Left lung (tissue), 4 donors: ENCODE measurements at regions not wholly inside any gene's neighbourhood (a gene's known extent, or its start where the extent isn't known, plus 50 kb on each side); places are given as distances from the start of the nearest gene placed in this dataset.
A peak's percentile ranks its signal among the peaks of the same experiment; 100 is the strongest.
"Not testable (repeated sequence)": the region's sequence is repeated elsewhere in the genome, so short reads cannot be mapped to it uniquely, and the experiment has no call there.

ENCODE experiments used
- ATAC-seq: fragments of 200-7000 bp; cut with Tn5 transposase; one replicate; pipeline ENCODE4 v1.9.1; 2020; ENCODE audit warnings: moderate library complexity
- DNase-seq, 4 donors: peaks; one replicate each; pipeline ENCODE4 v3.0.0-alpha.2; 2013 to 2020
- H3K27ac ChIP-seq, 2 donors: fragments of 200-600 bp; sonication (generic) in 1 of 2; one replicate each; pipeline versions ENCODE4 v1.5.0 to v1.8.0; 2020 to 2021
- H3K27me3 ChIP-seq, 2 donors: fragments of 200-600 bp; sonication (generic) in 1 of 2; one replicate each; pipeline versions ENCODE4 v1.5.0 to v1.8.0; 2020 to 2021
- H3K36me3 ChIP-seq, 2 donors: fragments of 200-600 bp; sonication (generic) in 1 of 2; one replicate each; pipeline versions ENCODE4 v1.5.0 to v1.8.0; 2020 to 2021
- H3K4me1 ChIP-seq, 2 donors: fragments of 200-600 bp; one replicate each; pipeline ENCODE4 v1.8.0; 2021
- H3K4me3 ChIP-seq, 2 donors: fragments of 200-600 bp; sonication (generic) in 1 of 2; one replicate each; pipeline versions ENCODE4 v1.5.0 to v1.8.0; 2020 to 2021; ENCODE audit warnings: mild to moderate bottlenecking in 1 of 2
- H3K9me3 ChIP-seq, 2 donors: fragments of 200-600 bp; sonication (generic) in 1 of 2; one replicate each; pipeline versions ENCODE4 v1.5.0 to v1.8.0; 2020 to 2021
- CTCF ChIP-seq, 2 donors: fragments of 200-600 bp; sonication (generic) in 1 of 2; IDR thresholded peaks; one replicate each; pipeline versions ENCODE4 v1.5.0 to v1.8.0; 2021; ENCODE audit warnings: antibody characterized with exemption in 2 of 2
- intact Hi-C, 2 donors: fragments of 100-400 bp; cut with DNase I; formaldehyde crosslinking; loops; one replicate each; pipeline versions ENCODE4 v1.11.2 to v1.14.2; 2022
- donor health status: DM: no; HTN: yes; CAD: no.
- donor health status: DM: no; HTN: no; CAD: no.

GRCh38 chr6:26924206-26924605 lies 264.7 kb upstream of the ZNF322 start:
- ATAC-seq, DNase-seq, H3K4me1 ChIP-seq, H3K4me3 ChIP-seq, H3K27me3 ChIP-seq, H3K9me3 ChIP-seq, H3K27ac ChIP-seq, H3K36me3 ChIP-seq, intact Hi-C loops: not testable (repeated sequence)

GRCh38 chr6:26928190-26928589 lies 268.6 kb upstream of the ZNF322 start:
- DNase-seq, H3K36me3 ChIP-seq, intact Hi-C loops, H3K9me3 ChIP-seq, H3K27me3 ChIP-seq, H3K4me3 ChIP-seq, H3K27ac ChIP-seq, ATAC-seq, H3K4me1 ChIP-seq: not testable (repeated sequence)

GRCh38 chr6:26937258-26937657 lies 277.7 kb upstream of the ZNF322 start:
- H3K27me3 ChIP-seq, intact Hi-C loops, H3K27ac ChIP-seq, H3K4me3 ChIP-seq, H3K9me3 ChIP-seq, ATAC-seq, H3K36me3 ChIP-seq, DNase-seq, H3K4me1 ChIP-seq: not testable (repeated sequence)

GRCh38 chr6:26951211-26951610 lies 291.7 kb upstream of the ZNF322 start:
- intact Hi-C loops, DNase-seq, H3K27ac ChIP-seq, H3K9me3 ChIP-seq, H3K36me3 ChIP-seq, ATAC-seq, H3K4me3 ChIP-seq, H3K27me3 ChIP-seq, H3K4me1 ChIP-seq: not testable (repeated sequence)

- ATAC-seq, H3K36me3 ChIP-seq, intact Hi-C loops, H3K9me3 ChIP-seq, H3K27me3 ChIP-seq, H3K4me1 ChIP-seq: not testable (repeated sequence)
- peak in 3 of 4 donors; percentile 32 to 48 (median 33) for DNase-seq
- Histone ChIP-seq H3K27ac (peak overlapping the region; percentile 84 to 86), H3K4me3 (peak overlapping the region; percentile 40 to 60)
Observed at GRCh38 chr6:26956078-26956600, 291.4 kb upstream of the PRSS16 start.

- H3K36me3 ChIP-seq, H3K9me3 ChIP-seq, H3K27me3 ChIP-seq, H3K4me1 ChIP-seq, intact Hi-C loops: not testable (repeated sequence)
- TF ChIP-seq CTCF (IDR thresholded peaks at IDR 0.05), result peak; percentile 27 to 74
- Histone ChIP-seq H3K27ac (peak overlapping the region; percentile 84 to 86), H3K4me3 (peak overlapping the region; percentile 40 to 60)
- peak; percentile 87 for ATAC-seq
- peak; percentile 47 to 94 (median 82) for DNase-seq
Observed at GRCh38 chr6:26956601-26957184, 290.8 kb upstream of the PRSS16 start.

- ATAC-seq, H3K27me3 ChIP-seq, intact Hi-C loops, H3K36me3 ChIP-seq, H3K9me3 ChIP-seq, H3K4me1 ChIP-seq: not testable (repeated sequence)
- Histone ChIP-seq H3K27ac (peak overlapping the region; percentile 84 to 86), H3K4me3 (peak overlapping the region in 1 of 2 donors; percentile 60)
- DNase-seq, result peak in 1 of 4 donors; percentile 8
Observed at GRCh38 chr6:26957399-26958127, 289.9 kb upstream of the PRSS16 start.

GRCh38 chr6:26961236-26961635 lies 286.3 kb upstream of the PRSS16 start:
- intact Hi-C loops, H3K4me3 ChIP-seq, H3K9me3 ChIP-seq, H3K36me3 ChIP-seq, H3K4me1 ChIP-seq, DNase-seq, ATAC-seq, H3K27ac ChIP-seq, H3K27me3 ChIP-seq: not testable (repeated sequence)
